H1 (cell line): ENCODE measurements at regions not wholly inside any gene's neighbourhood (a gene's known extent, or its start where the extent isn't known, plus 50 kb on each side); places are given as distances from the start of the nearest gene placed in this dataset.

Source experiments
- CTCF ChIA-PET: fragments of 300-600 bp; sonication (Branson Sonifier 250); formaldehyde crosslinking; loops from one replicate; lab custom pipeline; 2021; ENCODE audit not compliant: partially characterized antibody; lab: Charles Lee
- POLR2A ChIA-PET: fragments of 300-600 bp; sonication (Branson Sonifier 250); formaldehyde crosslinking; loops from one replicate; lab custom pipeline; 2021; ENCODE audit warnings: inconsistent platforms; ENCODE audit not compliant: partially characterized antibody; lab: Charles Lee
- DNase-seq, 2 experiments: peaks; one replicate each; pipeline versions ENCODE4 v3.0.0 to v3.0.0-alpha.2; 2010 to 2022; ENCODE audit warnings: low spot score in 2 of 2, low read depth in 1 of 2, mixed read lengths in 1 of 2
- FAIRE-seq: peaks from 2 replicates; lab custom pipeline; 2011; peaks lifted over from hg19 to GRCh38; lab: Jason Lieb, UNC
- H2AFZ ChIP-seq: 2 replicates; pipeline ENCODE4 v1.8.1; 2012; ENCODE audit warnings: low read length, inconsistent platforms
- H2AK5ac ChIP-seq: 2 replicates; pipeline ENCODE4 v1.6.1; 2013; ENCODE audit warnings: low read depth, low read length
- H2BK120ac ChIP-seq: replicated peaks from 2 replicates; pipeline ENCODE3; 2013; ENCODE audit warnings: low read depth, low read length, inconsistent platforms
- H2BK12ac ChIP-seq: 2 replicates; pipeline ENCODE4 v1.6.1; 2013; ENCODE audit warnings: low read depth, low read length
- H2BK15ac ChIP-seq: 2 replicates; pipeline ENCODE4 v1.6.1; 2013; ENCODE audit warnings: low read length
- H2BK20ac ChIP-seq: 2 replicates; pipeline ENCODE4 v1.6.1; 2013; ENCODE audit warnings: low read length
- H2BK5ac ChIP-seq: 2 replicates; pipeline ENCODE4 v1.6.1; 2013; ENCODE audit warnings: low read depth, low read length
- H3K14ac ChIP-seq: 2 replicates; pipeline ENCODE4 v1.6.1; 2013; ENCODE audit warnings: inconsistent platforms; ENCODE audit not compliant: insufficient read length
- H3K18ac ChIP-seq: 2 replicates; pipeline ENCODE4 v1.6.1; 2013; ENCODE audit warnings: low read length; ENCODE audit errors: extremely low read depth
- H3K23ac ChIP-seq: 2 replicates; pipeline ENCODE4 v1.6.1; 2013; ENCODE audit warnings: inconsistent platforms; ENCODE audit not compliant: insufficient read length
- H3K23me2 ChIP-seq: 2 replicates; pipeline ENCODE4 v1.6.1; 2013; ENCODE audit warnings: low read depth, low read length
- H3K27ac ChIP-seq: 2 replicates; pipeline ENCODE4 v1.6.1; 2011; ENCODE audit warnings: low read depth, low read length, inconsistent platforms
- H3K27me3 ChIP-seq, 4 experiments: replicated peaks in 1 of 4; 1 replicate in 1 of 4; 2 replicates in 3 of 4; pipeline versions ENCODE4 v1.6.1 to v1.8.1; 2011 to 2013; ENCODE audit warnings: low read length in 3 of 4, mild to moderate bottlenecking in 3 of 4, inconsistent platforms in 2 of 4, mixed read lengths in 2 of 4, moderate library complexity in 1 of 4; ENCODE audit not compliant: control insufficient read depth in 3 of 4, insufficient read depth in 3 of 4; ENCODE audit errors: extremely low read depth in 1 of 4
- H3K36me3 ChIP-seq, 4 experiments: 2 replicates each; pipeline versions ENCODE4 v1.6.1 to v1.8.1; 2011 to 2013; ENCODE audit warnings: mild to moderate bottlenecking in 4 of 4, low read length in 3 of 4, moderate library complexity in 2 of 4, control low read depth in 1 of 4, inconsistent platforms in 1 of 4; ENCODE audit not compliant: insufficient read depth in 4 of 4, control insufficient read depth in 2 of 4
- H3K4ac ChIP-seq: replicated peaks from 2 replicates; pipeline ENCODE3; 2013; ENCODE audit warnings: low read length, low read depth, mixed read lengths, inconsistent platforms; ENCODE audit not compliant: insufficient read length
- H3K4me1 ChIP-seq, 4 experiments: replicated peaks in 1 of 4; 1 replicate in 1 of 4; 2 replicates in 3 of 4; pipeline versions ENCODE4 v1.6.1 to v1.8.1; 2011 to 2013; ENCODE audit warnings: low read length in 3 of 4, inconsistent platforms in 2 of 4, mixed read lengths in 1 of 4; ENCODE audit not compliant: insufficient read depth in 4 of 4, control insufficient read depth in 3 of 4
- H3K4me2 ChIP-seq, 2 experiments: 2 replicates each; pipeline versions ENCODE4 v1.6.1 to v1.8.1; 2011 to 2013; ENCODE audit warnings: low read depth in 2 of 2, low read length in 2 of 2, control low read depth in 1 of 2, inconsistent platforms in 1 of 2, mild to moderate bottlenecking in 1 of 2; ENCODE audit not compliant: insufficient read depth in 1 of 2
- H3K4me3 ChIP-seq, 4 experiments: fragments of 200-600, 300-600 bp in 1 of 4; sonication (generic), shearing (Covaris generic), sonication (Bioruptor Twin) in 1 of 4; 2 replicates each; pipeline versions ENCODE4 v1.5.1 to v1.8.1; 2011 to 2016; ENCODE audit warnings: low read length in 4 of 4, low read depth in 3 of 4, control low read depth in 2 of 4, inconsistent platforms in 2 of 4, mild to moderate bottlenecking in 2 of 4, mixed read lengths in 1 of 4, moderate library complexity in 1 of 4; ENCODE audit not compliant: insufficient read depth in 2 of 4; ENCODE audit errors: extremely low read depth in 1 of 4
- H3K56ac ChIP-seq: replicated peaks from 2 replicates; pipeline ENCODE3; 2013; ENCODE audit warnings: low read depth, mild to moderate bottlenecking, mixed read lengths, low read length, inconsistent platforms; ENCODE audit not compliant: insufficient read length
- H3K79me1 ChIP-seq: 2 replicates; pipeline ENCODE4 v1.6.1; 2013; ENCODE audit warnings: low read depth, low read length, control low read depth
- H3K79me2 ChIP-seq, 2 experiments: 2 replicates each; pipeline versions ENCODE4 v1.6.1 to v1.8.1; 2012 to 2013; ENCODE audit warnings: low read length in 2 of 2, mild to moderate bottlenecking in 2 of 2, inconsistent platforms in 1 of 2; ENCODE audit not compliant: insufficient read depth in 2 of 2, control insufficient read depth in 1 of 2
- H3K9ac ChIP-seq, 4 experiments: replicated peaks in 1 of 4; 1 replicate in 1 of 4; 2 replicates in 3 of 4; pipeline versions ENCODE4 v1.6.1 to v1.8.1; 2011 to 2013; ENCODE audit warnings: low read depth in 3 of 4, low read length in 3 of 4, control low read depth in 2 of 4, mild to moderate bottlenecking in 2 of 4, moderate library complexity in 2 of 4, inconsistent platforms in 1 of 4; ENCODE audit errors: extremely low read depth in 1 of 4
- H3K9me3 ChIP-seq, 2 experiments: 2 replicates each; pipeline versions ENCODE4 v1.6.1 to v1.8.1; 2012 to 2013; ENCODE audit warnings: mild to moderate bottlenecking in 2 of 2, moderate library complexity in 2 of 2, control low read depth in 1 of 2, inconsistent platforms in 1 of 2, low read depth in 1 of 2, low read length in 1 of 2, mixed read lengths in 1 of 2; ENCODE audit not compliant: insufficient read depth in 2 of 2
- H4K20me1 ChIP-seq, 2 experiments: replicated peaks in 1 of 2; 2 replicates each; pipeline versions ENCODE3 to v1.8.1; 2011 to 2013; ENCODE audit warnings: inconsistent platforms in 2 of 2, low read length in 2 of 2, mild to moderate bottlenecking in 1 of 2; ENCODE audit not compliant: insufficient read depth in 2 of 2, control insufficient read depth in 1 of 2
- H4K5ac ChIP-seq: 2 replicates; pipeline ENCODE4 v1.6.1; 2013; ENCODE audit warnings: low read length, low read depth, mixed read lengths, inconsistent platforms; ENCODE audit not compliant: insufficient read length
- H4K8ac ChIP-seq: 2 replicates; pipeline ENCODE4 v1.8.0; 2013; ENCODE audit warnings: mild to moderate bottlenecking, moderate library complexity, low read length, inconsistent platforms; ENCODE audit not compliant: insufficient read depth; ENCODE audit errors: extremely low read depth
- H4K91ac ChIP-seq: replicated peaks from 2 replicates; pipeline ENCODE3; 2013; ENCODE audit warnings: low read length, mixed read lengths, inconsistent platforms; ENCODE audit not compliant: insufficient read length
- GABPA ChIP-seq: IDR thresholded peaks from 2 replicates; pipeline ENCODE4 v1.6.1; 2011; ENCODE audit warnings: mild to moderate bottlenecking, low read length, moderate library complexity, borderline replicate concordance; ENCODE audit not compliant: insufficient read depth
- KDM4A ChIP-seq: IDR thresholded peaks from one replicate; pipeline ENCODE4 v1.7.1; 2012; ENCODE audit warnings: low read depth, mild to moderate bottlenecking, moderate library complexity, low read length, inconsistent platforms; ENCODE audit not compliant: severe bottlenecking
- NRF1 ChIP-seq: IDR thresholded peaks from 2 replicates; pipeline ENCODE4 v1.6.1; 2011; ENCODE audit warnings: mild to moderate bottlenecking, low read depth, low read length, improper control_type of control experiment
- RBBP5 ChIP-seq: IDR thresholded peaks from 2 replicates; pipeline ENCODE4 v1.7.1; 2012; ENCODE audit warnings: low read depth, mild to moderate bottlenecking, inconsistent platforms, low read length, moderate library complexity, borderline replicate concordance
- RNF2 ChIP-seq: fragments of 200-900, 300-1000 bp; sonication (generic); IDR thresholded peaks from 2 replicates; pipeline ENCODE4 v1.7.1; 2016; ENCODE audit warnings: borderline replicate concordance, low read depth, mild to moderate bottlenecking, antibody characterized with exemption, low read length; ENCODE audit not compliant: poor library complexity, severe bottlenecking; ENCODE audit errors: missing control alignments
- RXRA ChIP-seq: IDR thresholded peaks from 2 replicates; pipeline ENCODE4 v1.6.1; 2011; ENCODE audit warnings: low read depth, mild to moderate bottlenecking, low read length, moderate library complexity; ENCODE audit not compliant: insufficient read depth
- SIRT6 ChIP-seq: IDR thresholded peaks from one replicate; pipeline ENCODE4 v1.7.1; 2012; ENCODE audit warnings: low read length, inconsistent platforms
- TAF1 ChIP-seq: IDR thresholded peaks from 2 replicates; pipeline ENCODE4 v1.6.1; 2011; ENCODE audit warnings: mild to moderate bottlenecking, low read depth, low read length
- WGBS, 2 experiments: shearing (Covaris generic) in 1 of 2; methylation state at CpG; one replicate each; pipeline versions ENCODE4 v1.1.6 to v1.1.7; 2013 to 2015; ENCODE audit warnings: low lambda C conversion rate in 2 of 2, mixed read lengths in 2 of 2, inconsistent platforms in 1 of 2, low coverage in 1 of 2, missing lambda C conversion rate in 1 of 2; ENCODE audit not compliant: insufficient replicate concordance in 2 of 2, insufficient coverage in 1 of 2, insufficient read length in 1 of 2; ENCODE audit errors: extremely low coverage in 1 of 2, missing lambda C conversion rate in 1 of 2; 5-methylcytosine and 5-hydroxymethylcytosine counted together
- TF ChIP-seq, protein P1 (sequence below): IDR thresholded peaks from 2 replicates; pipeline ENCODE4 v1.6.1; 2012; ENCODE audit warnings: low read length, inconsistent platforms

DNA sequence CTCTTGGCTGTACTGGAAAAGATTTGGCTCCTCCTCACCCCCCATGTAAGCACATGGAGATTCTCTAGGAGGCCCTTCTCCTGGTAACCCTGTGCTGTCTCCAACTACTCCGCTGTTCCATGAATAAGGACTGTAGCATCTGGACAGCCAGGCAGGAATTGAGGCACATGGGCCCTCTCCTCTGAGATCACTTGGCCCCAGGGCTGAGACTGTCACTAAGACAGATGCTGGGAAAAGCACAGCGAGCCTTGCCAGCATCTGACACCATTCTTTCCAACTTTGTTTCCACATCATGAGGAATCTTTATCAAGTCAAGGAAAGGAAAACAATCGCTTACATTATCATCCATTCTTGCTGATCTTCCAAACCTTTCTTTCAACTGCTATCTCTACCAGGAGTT, 222.6 kb upstream of the INTU start:
- CTCF ChIA-PET: no interaction called here
- POLR2A ChIA-PET: no interaction called here
- H3K4me3 ChIP-seq: no peak overlapping the region

More for the DNA sequence above, 222.6 kb upstream of the INTU start:
- Histone ChIP-seq H4K91ac (no peak overlapping the region), H3K79me1 (no peaks in the 10 kb centered on the region), H4K5ac (no peak overlapping the region), H2BK15ac (no peak overlapping the region), H3K9ac (no peak overlapping the region), H3K23ac (no peak overlapping the region), H3K27ac (no peak overlapping the region), H2BK12ac (no peak overlapping the region), H3K27me3 (no peaks in the 10 kb centered on the region), H3K18ac (no peak overlapping the region), H2BK120ac (no peak overlapping the region), H2AK5ac (no peak overlapping the region), H3K4me2 (no peak overlapping the region), H2AFZ (no peak overlapping the region), H3K4ac (no peak overlapping the region), H4K20me1 (no peaks in the 10 kb centered on the region), H3K79me2 (no peaks in the 10 kb centered on the region), H3K36me3 (peaks cover 0 to 9% (median 3%) of the 10 kb centered on the region in 4 experiments; a peak in 3 of 8 replicates), H3K56ac (no peak overlapping the region), H3K4me1 (no peaks in the 10 kb centered on the region), H3K9me3 (peaks cover 18 to 23% of the 10 kb centered on the region in 2 experiments), H4K8ac (no peak overlapping the region; the same call in 1 of the 2 replicates), H3K14ac (no peak overlapping the region), H2BK5ac (no peak overlapping the region), H2BK20ac (no peak overlapping the region), H3K23me2 (no peaks in the 10 kb centered on the region)
- DNase-seq (no peak), FAIRE-seq (no peak)
- TF ChIP-seq RBBP5 (no peak), SIRT6 (no peak), NRF1 (no peak), KDM4A (no peak), GABPA (no peak), RNF2 (no peak), RXRA (no peak), TAF1 (no peak)
- TF ChIP-seq, protein P1, sequence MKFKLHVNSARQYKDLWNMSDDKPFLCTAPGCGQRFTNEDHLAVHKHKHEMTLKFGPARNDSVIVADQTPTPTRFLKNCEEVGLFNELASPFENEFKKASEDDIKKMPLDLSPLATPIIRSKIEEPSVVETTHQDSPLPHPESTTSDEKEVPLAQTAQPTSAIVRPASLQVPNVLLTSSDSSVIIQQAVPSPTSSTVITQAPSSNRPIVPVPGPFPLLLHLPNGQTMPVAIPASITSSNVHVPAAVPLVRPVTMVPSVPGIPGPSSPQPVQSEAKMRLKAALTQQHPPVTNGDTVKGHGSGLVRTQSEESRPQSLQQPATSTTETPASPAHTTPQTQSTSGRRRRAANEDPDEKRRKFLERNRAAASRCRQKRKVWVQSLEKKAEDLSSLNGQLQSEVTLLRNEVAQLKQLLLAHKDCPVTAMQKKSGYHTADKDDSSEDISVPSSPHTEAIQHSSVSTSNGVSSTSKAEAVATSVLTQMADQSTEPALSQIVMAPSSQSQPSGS: no peak
- WGBS, 2 experiments: 88% methylated on average over 3 of the region's 3 CpGs; no CpG with 5 or more reads in 1 of the 2 experiments
